ENCODE measurements at regions not wholly inside any gene's neighbourhood (a gene's known extent, or its start where the extent isn't known, plus 50 kb on each side); places are given as distances from the start of the nearest gene placed in this dataset.

DNA sequence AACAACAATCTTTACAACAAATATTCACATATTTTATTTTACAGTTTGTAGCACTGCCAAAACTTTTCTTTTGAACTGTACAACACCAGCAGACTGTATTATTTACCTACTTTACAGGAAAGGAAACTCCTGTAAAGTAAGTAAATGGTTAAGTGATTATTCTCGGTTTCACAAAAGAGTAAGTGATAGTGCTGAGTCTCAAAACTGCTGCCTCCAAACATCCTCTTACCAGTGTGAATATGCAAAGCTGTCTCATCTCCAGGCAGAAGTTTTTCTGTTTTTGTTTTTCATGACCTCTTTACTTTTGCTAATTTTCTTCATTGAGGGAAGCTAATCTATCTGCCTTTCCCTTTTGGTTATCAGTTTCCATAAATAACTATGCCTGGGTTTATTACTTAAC lies 286.7 kb downstream of the SRGAP2C start:
- TF ChIP-seq POLR2AphosphoS5 (IDR thresholded peaks at IDR 0.05) (no peak), POLR2A (IDR thresholded peaks at IDR 0.05) (no peak), CTCF (IDR thresholded peaks at IDR 0.05 in 8 of 11, conservative IDR thresholded peaks at IDR 0.05 in 3 of 11) (no peak)
